ENCODE measurements at regions not wholly inside any gene's neighbourhood (a gene's known extent, or its start where the extent isn't known, plus 50 kb on each side); places are given as distances from the start of the nearest gene placed in this dataset.

GRCh38 chr4:128716338-128716737, 93.2 kb upstream of the JADE1 start (continued):
- TF ChIP-seq GTF3C2 (IDR thresholded peaks at IDR 0.05; ENCODE audit: borderline replicate concordance, extremely low read depth, insufficient read length) (no peak), ZNF444 (CRISPR knock-in tag; IDR thresholded peaks at IDR 0.05) (no peak), NEUROD1 (IDR thresholded peaks at IDR 0.05; ENCODE audit: borderline replicate concordance, low read depth, low read length, partially characterized antibody) (no peak)

GRCh38 chr4:128715616-128716015, 93.9 kb upstream of the JADE1 start:
- no peaks in the 10 kb centered on the region for H3K9me1 ChIP-seq (ENCODE audit: control insufficient read depth, insufficient read depth, low read length)
- no peak overlapping the region for H3K4me2 ChIP-seq (ENCODE audit: insufficient read depth, low read length)
- 36% methylated on average over 5 of the region's 5 CpGs for WGBS (ENCODE audit: insufficient coverage, low coverage, missing lambda C conversion rate)
- intact Hi-C loops (cut with micrococcal nuclease) (no loop called here), in situ Hi-C loops (cut with MboI) (no loop called here)
- ChIA-PET POLR2A (no interaction called here), CTCF (ENCODE audit: low intra/inter-chr PET ratio) (no interaction called here)
- TF ChIP-seq TBP (optimal IDR thresholded peaks at IDR 0.05; ENCODE audit: low read depth, low read length) (no peak), ILK (tag; IDR thresholded peaks at IDR 0.05; ENCODE audit: borderline replicate concordance, low read depth) (no peak), CEBPG (CRISPR knock-in tag; IDR thresholded peaks at IDR 0.05) (no peak), CEBPG (tag; conservative IDR thresholded peaks at IDR 0.05 in 1 of 2, IDR thresholded peaks at IDR 0.05 in 1 of 2) (peak; percentile 66 to 71), ZBTB12 (CRISPR knock-in tag; IDR thresholded peaks at IDR 0.05) (no peak), CEBPB (tag; IDR thresholded peaks at IDR 0.05) (peak; percentile 72)
- H3K4me1 ChIP-seq (replicated peaks in 1 of 2; ENCODE audit: control insufficient read depth in 2 of 2, insufficient read depth in 2 of 2, low read length in 2 of 2), result peaks cover under 1 to 2% of the 10 kb centered on the region in 2 experiments; a peak in 2 of 5 replicates
- H4K20me1 ChIP-seq (replicated peaks; ENCODE audit: control insufficient read depth, insufficient read depth, low read length), result no peaks in the 10 kb centered on the region
- no peaks in the 10 kb centered on the region for H3K9me3 ChIP-seq (replicated peaks; ENCODE audit: control insufficient read depth, insufficient read depth, low read depth, low read length)
- H3K36me3 ChIP-seq (ENCODE audit: control insufficient read depth, insufficient read depth, low read length), result no peaks in the 10 kb centered on the region
- DNase-seq (ENCODE audit: extremely low read depth in 1 of 4, low spot score in 3 of 4), result no peak
- H3K79me2 ChIP-seq (ENCODE audit: control insufficient read depth, insufficient read depth, low read length), result no peaks in the 10 kb centered on the region
- 0 out of 2 replicates have a peak overlapping the region, but pooled peaks have one; percentile 74 for H2AFZ ChIP-seq (ENCODE audit: low read depth, low read length)
- ATAC-seq, result no peak
- H3K27me3 ChIP-seq (ENCODE audit: control insufficient read depth in 2 of 2, insufficient read depth in 2 of 2, low read length in 2 of 2), result no peaks in the 10 kb centered on the region
- no peak overlapping the region for H3K4me3 ChIP-seq
- no peak overlapping the region for H3K27ac ChIP-seq (ENCODE audit: extremely low read depth, low read depth, low read length)
- no TSS peak for BruUV-seq (replicated peaks)
- no peak overlapping the region for H3K9ac ChIP-seq (ENCODE audit: insufficient read depth in 1 of 2, low read depth in 2 of 2, low read length in 2 of 2)
- FAIRE-seq, result no peak
